Ishikawa (cell line): ENCODE measurements at regions not wholly inside any gene's neighbourhood (a gene's known extent, or its start where the extent isn't known, plus 50 kb on each side); places are given as distances from the start of the nearest gene placed in this dataset.

Experiments
- CEBPB ChIP-seq: IDR thresholded peaks from 2 replicates; pipeline ENCODE4 v1.6.1; 2012
- CREB1 ChIP-seq: IDR thresholded peaks from 2 replicates; pipeline ENCODE4 v1.6.1; 2012; ENCODE audit warnings: low read depth
- EGR1 ChIP-seq: IDR thresholded peaks from 2 replicates; pipeline ENCODE4 v1.6.1; 2012
- EP300 ChIP-seq: IDR thresholded peaks from 2 replicates; pipeline ENCODE4 v1.6.1; 2012; ENCODE audit warnings: borderline replicate concordance
- FOXM1 ChIP-seq: IDR thresholded peaks from 2 replicates; pipeline ENCODE4 v1.6.1; 2012; ENCODE audit warnings: low read depth, borderline replicate concordance
- NFIC ChIP-seq: IDR thresholded peaks from 2 replicates; pipeline ENCODE4 v1.6.1; 2012
- RAD21 ChIP-seq: IDR thresholded peaks from 2 replicates; pipeline ENCODE4 v1.6.1; 2012; ENCODE audit warnings: low read depth
- TAF1 ChIP-seq: IDR thresholded peaks from 2 replicates; pipeline ENCODE4 v1.6.1; 2012; ENCODE audit warnings: low read depth, mild to moderate bottlenecking
- TCF12 ChIP-seq: IDR thresholded peaks from 2 replicates; pipeline ENCODE4 v1.6.1; 2012; ENCODE audit warnings: low read depth
- TEAD4 ChIP-seq: IDR thresholded peaks from 2 replicates; pipeline ENCODE4 v1.6.1; 2012
- YY1 ChIP-seq: IDR thresholded peaks from 2 replicates; pipeline ENCODE4 v1.6.1; 2012; ENCODE audit warnings: low read depth
- ZBTB7A ChIP-seq: IDR thresholded peaks from 2 replicates; pipeline ENCODE4 v1.6.1; 2012; ENCODE audit warnings: low read depth
- TF ChIP-seq, protein P1 (sequence below): IDR thresholded peaks from 2 replicates; pipeline ENCODE4 v1.6.1; 2012; ENCODE audit warnings: low read depth, mild to moderate bottlenecking
- TF ChIP-seq, protein P2 (sequence below): IDR thresholded peaks from 2 replicates; pipeline ENCODE4 v1.6.1; 2012
- TF ChIP-seq, protein P3 (sequence below): IDR thresholded peaks from 2 replicates; pipeline ENCODE4 v1.6.1; 2012

DNA sequence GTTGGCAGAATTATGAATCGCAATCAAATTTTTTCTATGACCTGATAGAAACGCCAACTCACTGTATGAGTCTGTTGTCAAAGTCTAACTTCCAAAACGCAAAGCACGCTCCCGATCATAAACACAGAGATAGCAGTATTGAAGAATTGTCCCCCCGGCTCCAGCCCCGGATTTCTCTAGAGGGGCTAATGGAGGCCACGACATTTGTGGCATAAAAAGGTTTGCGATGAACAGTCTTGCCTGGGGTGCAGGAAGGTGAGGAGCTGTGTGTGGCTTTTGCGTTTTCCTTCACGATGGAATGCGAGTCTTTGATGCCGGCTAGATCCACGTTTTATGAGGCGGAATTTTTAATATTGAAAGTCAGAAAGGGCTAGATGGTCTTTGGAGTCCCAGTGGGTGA is 183.0 kb downstream of the CRLF2 start:
- TF ChIP-seq TEAD4 (no peak), NFIC (no peak), CREB1 (no peak), EP300 (no peak), EGR1 (no peak), RAD21 (no peak)

DNA sequence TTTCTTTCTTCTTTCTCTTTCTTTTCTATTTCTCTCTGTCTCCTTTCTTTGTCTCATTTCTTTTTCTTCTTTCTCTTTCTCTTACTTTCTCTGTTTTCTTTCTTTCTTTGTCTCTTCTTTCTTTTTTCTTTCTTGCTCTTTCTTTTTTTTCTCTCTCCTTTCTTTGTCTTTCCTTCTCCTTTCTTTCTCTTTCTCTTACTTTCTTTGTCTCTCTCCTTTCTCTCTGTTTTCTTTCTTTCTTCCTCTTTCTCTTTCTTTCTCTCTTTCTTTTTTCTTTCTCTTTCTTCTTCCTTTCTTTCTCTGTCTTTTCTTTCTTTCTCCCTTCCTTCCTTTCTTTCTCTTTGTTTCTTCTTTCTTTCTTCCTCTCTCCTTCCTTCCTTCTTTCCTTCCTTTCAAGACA is 184.8 kb downstream of the CRLF2 start:
- TF ChIP-seq TEAD4 (no peak), TAF1 (no peak), NFIC (no peak), CREB1 (no peak), RAD21 (no peak), CEBPB (no peak)
- TF ChIP-seq, protein P1, sequence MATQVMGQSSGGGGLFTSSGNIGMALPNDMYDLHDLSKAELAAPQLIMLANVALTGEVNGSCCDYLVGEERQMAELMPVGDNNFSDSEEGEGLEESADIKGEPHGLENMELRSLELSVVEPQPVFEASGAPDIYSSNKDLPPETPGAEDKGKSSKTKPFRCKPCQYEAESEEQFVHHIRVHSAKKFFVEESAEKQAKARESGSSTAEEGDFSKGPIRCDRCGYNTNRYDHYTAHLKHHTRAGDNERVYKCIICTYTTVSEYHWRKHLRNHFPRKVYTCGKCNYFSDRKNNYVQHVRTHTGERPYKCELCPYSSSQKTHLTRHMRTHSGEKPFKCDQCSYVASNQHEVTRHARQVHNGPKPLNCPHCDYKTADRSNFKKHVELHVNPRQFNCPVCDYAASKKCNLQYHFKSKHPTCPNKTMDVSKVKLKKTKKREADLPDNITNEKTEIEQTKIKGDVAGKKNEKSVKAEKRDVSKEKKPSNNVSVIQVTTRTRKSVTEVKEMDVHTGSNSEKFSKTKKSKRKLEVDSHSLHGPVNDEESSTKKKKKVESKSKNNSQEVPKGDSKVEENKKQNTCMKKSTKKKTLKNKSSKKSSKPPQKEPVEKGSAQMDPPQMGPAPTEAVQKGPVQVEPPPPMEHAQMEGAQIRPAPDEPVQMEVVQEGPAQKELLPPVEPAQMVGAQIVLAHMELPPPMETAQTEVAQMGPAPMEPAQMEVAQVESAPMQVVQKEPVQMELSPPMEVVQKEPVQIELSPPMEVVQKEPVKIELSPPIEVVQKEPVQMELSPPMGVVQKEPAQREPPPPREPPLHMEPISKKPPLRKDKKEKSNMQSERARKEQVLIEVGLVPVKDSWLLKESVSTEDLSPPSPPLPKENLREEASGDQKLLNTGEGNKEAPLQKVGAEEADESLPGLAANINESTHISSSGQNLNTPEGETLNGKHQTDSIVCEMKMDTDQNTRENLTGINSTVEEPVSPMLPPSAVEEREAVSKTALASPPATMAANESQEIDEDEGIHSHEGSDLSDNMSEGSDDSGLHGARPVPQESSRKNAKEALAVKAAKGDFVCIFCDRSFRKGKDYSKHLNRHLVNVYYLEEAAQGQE, result no peak
- TF ChIP-seq, protein P2, sequence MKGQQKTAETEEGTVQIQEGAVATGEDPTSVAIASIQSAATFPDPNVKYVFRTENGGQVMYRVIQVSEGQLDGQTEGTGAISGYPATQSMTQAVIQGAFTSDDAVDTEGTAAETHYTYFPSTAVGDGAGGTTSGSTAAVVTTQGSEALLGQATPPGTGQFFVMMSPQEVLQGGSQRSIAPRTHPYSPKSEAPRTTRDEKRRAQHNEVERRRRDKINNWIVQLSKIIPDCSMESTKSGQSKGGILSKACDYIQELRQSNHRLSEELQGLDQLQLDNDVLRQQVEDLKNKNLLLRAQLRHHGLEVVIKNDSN, result no peak

DNA sequence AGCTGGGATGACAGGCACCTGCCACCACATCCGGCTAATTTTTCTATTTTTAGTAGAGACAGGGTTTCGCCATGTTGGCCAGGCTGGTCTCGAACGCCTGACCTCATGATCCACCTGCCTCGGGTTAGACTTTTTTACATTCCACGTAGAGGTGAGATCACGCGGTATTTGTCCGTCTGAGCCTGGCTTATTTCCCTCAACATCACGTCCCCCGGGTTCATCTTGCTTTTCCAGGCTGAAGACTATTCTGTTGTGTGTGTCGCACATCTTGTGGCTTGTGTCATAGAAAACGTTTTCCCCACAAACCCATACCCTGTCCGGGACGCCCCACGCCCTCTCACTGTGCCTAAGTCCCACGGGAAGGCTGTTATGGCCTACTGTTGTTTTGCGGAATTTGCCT is 185.3 kb downstream of the CRLF2 start:
- TF ChIP-seq CEBPB, result no peak
- no peak for TF ChIP-seq TCF12
- no peak for TF ChIP-seq TAF1
- TF ChIP-seq, protein P1, result no peak
- no peak for TF ChIP-seq TEAD4
- TF ChIP-seq ZBTB7A, result no peak
- TF ChIP-seq FOXM1, result no peak
- TF ChIP-seq, protein P2, result no peak
- TF ChIP-seq, protein P3, sequence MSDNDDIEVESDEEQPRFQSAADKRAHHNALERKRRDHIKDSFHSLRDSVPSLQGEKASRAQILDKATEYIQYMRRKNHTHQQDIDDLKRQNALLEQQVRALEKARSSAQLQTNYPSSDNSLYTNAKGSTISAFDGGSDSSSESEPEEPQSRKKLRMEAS, result no peak
- no peak for TF ChIP-seq NFIC
- TF ChIP-seq CREB1, result no peak
- no peak for TF ChIP-seq EGR1
- TF ChIP-seq EP300, result no peak
- no peak for TF ChIP-seq YY1
- TF ChIP-seq RAD21, result no peak

DNA sequence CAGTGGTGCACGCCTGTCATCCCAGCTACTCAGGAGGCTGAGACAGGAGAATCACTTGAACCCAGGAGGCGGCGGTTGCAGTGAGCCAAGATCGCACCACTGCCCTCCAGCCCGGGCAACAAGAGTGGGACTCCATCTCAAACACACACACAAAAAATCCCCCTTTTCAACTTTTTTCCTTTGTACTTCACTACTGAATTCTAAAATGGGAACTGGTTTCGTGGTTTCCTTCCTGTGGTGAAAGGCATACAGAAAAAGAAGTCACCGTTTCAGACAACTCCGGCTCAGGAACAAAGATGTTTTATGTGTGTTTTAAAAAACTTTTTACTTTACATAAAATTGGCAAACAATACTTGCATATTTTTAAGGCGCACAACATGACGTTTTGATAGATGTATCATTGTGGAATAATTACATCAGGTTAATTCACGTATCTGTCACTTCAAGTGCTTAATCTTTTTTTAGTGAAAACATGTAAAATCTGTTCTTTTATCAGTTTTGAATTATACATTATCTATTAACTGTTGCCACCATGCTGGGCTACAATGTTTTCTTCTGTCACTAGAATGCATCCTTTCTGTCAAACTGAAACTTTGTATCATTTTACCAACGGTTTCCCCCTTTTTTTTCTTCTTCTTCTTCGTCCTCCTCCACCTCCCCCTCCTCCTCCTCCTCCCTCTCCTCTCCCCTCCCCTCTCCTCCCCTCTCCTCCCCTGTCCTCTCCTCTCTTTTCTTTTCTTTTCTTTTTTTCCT is 186.0 kb downstream of the CRLF2 start:
- TF ChIP-seq TEAD4 (no peak), TAF1 (no peak), NFIC (no peak), TCF12 (no peak)

DNA sequence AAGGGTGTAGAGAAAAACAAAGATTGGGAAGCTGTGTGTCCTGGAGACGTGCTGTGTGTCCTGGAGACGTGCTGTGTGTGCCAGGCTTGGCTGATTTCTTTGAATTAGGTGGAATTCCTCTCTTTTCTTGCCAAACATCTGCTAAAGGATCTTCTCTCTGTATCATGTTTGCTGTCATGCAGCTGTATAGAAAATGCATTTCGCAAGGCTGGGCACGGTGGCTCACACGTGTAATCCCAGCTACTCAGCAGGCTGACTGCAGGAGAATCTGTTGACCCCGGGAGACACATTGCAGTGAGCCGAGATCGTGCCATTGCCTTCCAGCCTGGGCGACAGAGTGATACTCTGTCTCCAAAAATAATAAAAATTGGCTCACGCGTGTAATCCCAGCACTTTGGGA is 187.0 kb downstream of the CRLF2 start:
- no peak for TF ChIP-seq YY1
- TF ChIP-seq, protein P2, result no peak
- TF ChIP-seq EGR1, result no peak
- TF ChIP-seq, protein P3, result no peak
- TF ChIP-seq ZBTB7A, result no peak
- TF ChIP-seq FOXM1, result no peak
- TF ChIP-seq CREB1, result no peak
- TF ChIP-seq TAF1, result no peak
- no peak for TF ChIP-seq TEAD4
- TF ChIP-seq CEBPB, result no peak
- TF ChIP-seq NFIC, result no peak
- TF ChIP-seq, protein P1, result no peak
- TF ChIP-seq EP300, result no peak
- TF ChIP-seq TCF12, result no peak
- TF ChIP-seq RAD21, result no peak
